ENCODE measurements at regions not wholly inside any gene's neighbourhood (a gene's known extent, or its start where the extent isn't known, plus 50 kb on each side); places are given as distances from the start of the nearest gene placed in this dataset.
"Not testable (repeated sequence)": the region's sequence is repeated elsewhere in the genome, so short reads cannot be mapped to it uniquely, and the experiment has no call there.

DNA sequence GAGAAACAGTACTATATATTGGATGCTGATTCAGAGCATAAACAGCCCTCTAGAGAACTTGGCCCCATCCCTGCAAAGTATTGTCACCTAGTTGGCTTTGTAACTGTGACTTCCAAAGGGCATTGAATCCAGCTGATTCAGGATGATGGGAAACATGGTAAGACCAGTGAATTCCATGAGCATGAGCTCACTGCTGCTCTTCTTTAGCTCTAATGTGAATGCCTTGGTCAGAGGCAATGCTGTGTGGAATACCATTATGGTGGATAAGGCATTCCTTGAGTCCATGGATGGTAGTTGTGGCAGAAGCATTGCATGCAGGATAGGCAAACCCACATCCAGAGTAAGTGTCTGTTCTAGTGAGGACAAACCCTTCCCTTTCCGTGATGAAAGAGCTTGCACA is 365.6 kb upstream of the EDA2R start:
- H3K4me1 ChIP-seq (ENCODE audit: control insufficient read depth, insufficient read depth, low read length), result no peaks in the 10 kb centered on the region
- DNase-seq (ENCODE audit: low read depth), result no peak
- no peak overlapping the region for H3K4me3 ChIP-seq (ENCODE audit: low read length)
- H3K9ac ChIP-seq (ENCODE audit: low read length), result no peak overlapping the region
- H3K9me3 ChIP-seq (ENCODE audit: control insufficient read depth, low read length), result peaks cover 20% of the 10 kb centered on the region
- H3K27me3 ChIP-seq (replicated peaks; ENCODE audit: control insufficient read depth, insufficient read depth, low read length), result no peaks in the 10 kb centered on the region
- no peaks in the 10 kb centered on the region for H3K36me3 ChIP-seq (ENCODE audit: control insufficient read depth, insufficient read depth, low read length, severe bottlenecking)

GRCh38 chrX:66994729-66995128 is 355.9 kb upstream of the EDA2R start:
- Histone ChIP-seq H3K27me3 (replicated peaks; ENCODE audit: control insufficient read depth, insufficient read depth, low read length) (no peaks in the 10 kb centered on the region), H3K4me3 (ENCODE audit: low read length) (no peak overlapping the region), H3K9me3 (ENCODE audit: control insufficient read depth, low read length) (peaks cover 6% of the 10 kb centered on the region), H3K9ac (ENCODE audit: low read length) (no peak overlapping the region), H3K36me3 (ENCODE audit: control insufficient read depth, insufficient read depth, low read length, severe bottlenecking) (no peaks in the 10 kb centered on the region), H3K4me1 (ENCODE audit: control insufficient read depth, insufficient read depth, low read length) (no peaks in the 10 kb centered on the region)
- DNase-seq (ENCODE audit: low read depth), result no peak

DNA sequence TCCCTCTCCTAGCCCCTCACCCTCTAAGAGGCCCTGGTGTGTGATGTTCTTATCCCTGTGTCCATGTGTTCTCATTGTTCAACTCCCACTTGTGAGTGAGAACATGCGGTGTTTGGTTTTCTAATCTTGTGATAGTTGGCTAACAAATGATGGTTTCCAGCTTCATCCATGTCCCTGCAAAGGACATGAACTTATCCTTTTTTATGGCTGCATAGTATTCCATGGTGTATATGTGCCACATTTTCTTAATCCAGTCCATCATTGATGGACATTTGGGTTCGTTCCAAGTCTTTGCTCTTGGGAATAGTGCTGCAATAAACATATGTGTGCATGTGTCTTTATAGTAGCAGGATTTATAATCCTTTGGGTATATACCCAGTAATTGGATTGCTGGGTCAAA is 353.2 kb upstream of the EDA2R start:
- H3K36me3 ChIP-seq (ENCODE audit: control insufficient read depth, insufficient read depth, low read length, severe bottlenecking); H3K9ac ChIP-seq (ENCODE audit: low read length); H3K27me3 ChIP-seq (replicated peaks; ENCODE audit: control insufficient read depth, insufficient read depth, low read length); H3K4me1 ChIP-seq (ENCODE audit: control insufficient read depth, insufficient read depth, low read length); H3K4me3 ChIP-seq (ENCODE audit: low read length); DNase-seq (ENCODE audit: low read depth): not testable (repeated sequence)
- peaks cover 15% of the 10 kb centered on the region for H3K9me3 ChIP-seq (ENCODE audit: control insufficient read depth, low read length)

- Histone ChIP-seq H3K4me3 (ENCODE audit: low read length) (no peak overlapping the region), H3K9ac (ENCODE audit: low read length) (no peak overlapping the region), H3K27me3 (replicated peaks; ENCODE audit: control insufficient read depth, insufficient read depth, low read length) (no peaks in the 10 kb centered on the region), H3K9me3 (ENCODE audit: control insufficient read depth, low read length) (peaks cover 15% of the 10 kb centered on the region), H3K4me1 (ENCODE audit: control insufficient read depth, insufficient read depth, low read length) (no peaks in the 10 kb centered on the region), H3K36me3 (ENCODE audit: control insufficient read depth, insufficient read depth, low read length, severe bottlenecking) (no peaks in the 10 kb centered on the region)
- DNase-seq (ENCODE audit: low read depth), result no peak
These were observed 349.5 kb upstream of the EDA2R start for GRCh38 chrX:66988331-66988730.

DNA sequence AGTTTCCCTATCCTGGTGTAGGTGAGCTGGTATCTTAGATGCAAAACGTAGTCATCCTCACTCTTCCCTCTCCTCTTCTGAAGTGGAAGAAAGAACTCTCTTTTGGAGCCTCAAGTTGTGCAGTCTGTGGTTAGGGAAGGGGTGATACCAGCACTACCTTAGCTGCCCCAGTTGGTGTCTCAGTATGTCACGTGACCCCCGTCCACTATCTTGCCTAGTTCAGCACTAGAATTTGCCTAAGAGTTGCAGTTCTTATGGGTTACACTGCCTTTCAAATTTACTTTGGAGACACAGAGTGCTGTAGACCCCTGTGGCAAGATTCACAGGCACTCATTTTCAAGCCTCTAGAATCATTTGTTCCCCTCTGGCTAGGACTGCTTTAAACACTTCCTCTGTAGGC is 322.8 kb upstream of the EDA2R start:
- no peak overlapping the region for H3K4me3 ChIP-seq (ENCODE audit: low read length)
- no peak overlapping the region for H3K9ac ChIP-seq (ENCODE audit: low read length)
- H3K27me3 ChIP-seq (replicated peaks; ENCODE audit: control insufficient read depth, insufficient read depth, low read length), result no peaks in the 10 kb centered on the region
- peaks cover 35% of the 10 kb centered on the region for H3K9me3 ChIP-seq (ENCODE audit: control insufficient read depth, low read length)
- no peaks in the 10 kb centered on the region for H3K4me1 ChIP-seq (ENCODE audit: control insufficient read depth, insufficient read depth, low read length)
- DNase-seq (ENCODE audit: low read depth), result no peak
- H3K36me3 ChIP-seq (ENCODE audit: control insufficient read depth, insufficient read depth, low read length, severe bottlenecking), result no peaks in the 10 kb centered on the region

DNA sequence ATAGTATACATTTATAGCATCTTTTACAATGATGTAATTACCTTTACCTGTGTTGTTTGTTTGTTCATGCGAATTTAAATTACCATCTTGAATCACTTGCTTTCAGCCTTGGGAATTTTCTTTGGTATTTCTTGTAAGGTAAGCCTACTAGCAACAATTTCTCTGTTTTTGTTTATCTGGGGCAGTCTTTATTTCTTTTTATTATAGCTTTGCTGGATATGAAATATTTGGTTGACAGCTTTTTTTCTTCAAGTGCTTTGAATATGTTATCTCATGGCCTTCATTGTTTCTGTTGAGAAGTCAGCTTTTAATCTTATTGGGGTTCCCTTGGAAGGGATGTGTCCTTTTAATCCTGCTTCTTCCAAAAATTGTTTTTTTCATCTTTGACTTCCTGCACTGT is 292.8 kb upstream of the EDA2R start:
- no peaks in the 10 kb centered on the region for H3K36me3 ChIP-seq (ENCODE audit: control insufficient read depth, insufficient read depth, low read length, severe bottlenecking)
- no peak for DNase-seq (ENCODE audit: low read depth)

GRCh38 chrX:66930516-66930915 is 291.6 kb upstream of the EDA2R start:
- H3K4me1 ChIP-seq (ENCODE audit: control insufficient read depth, insufficient read depth, low read length); H3K36me3 ChIP-seq (ENCODE audit: control insufficient read depth, insufficient read depth, low read length, severe bottlenecking); H3K4me3 ChIP-seq (ENCODE audit: low read length); DNase-seq (ENCODE audit: low read depth); H3K9ac ChIP-seq (ENCODE audit: low read length); H3K27me3 ChIP-seq (replicated peaks; ENCODE audit: control insufficient read depth, insufficient read depth, low read length); H3K9me3 ChIP-seq (ENCODE audit: control insufficient read depth, low read length): not testable (repeated sequence)

More for the DNA sequence above, 292.8 kb upstream of the EDA2R start:
- peaks cover 7% of the 10 kb centered on the region for H3K9me3 ChIP-seq (ENCODE audit: control insufficient read depth, low read length)
- no peak overlapping the region for H3K4me3 ChIP-seq (ENCODE audit: low read length)
- H3K4me1 ChIP-seq (ENCODE audit: control insufficient read depth, insufficient read depth, low read length), result no peaks in the 10 kb centered on the region
- no peak overlapping the region for H3K9ac ChIP-seq (ENCODE audit: low read length)
- no peaks in the 10 kb centered on the region for H3K27me3 ChIP-seq (replicated peaks; ENCODE audit: control insufficient read depth, insufficient read depth, low read length)

DNA sequence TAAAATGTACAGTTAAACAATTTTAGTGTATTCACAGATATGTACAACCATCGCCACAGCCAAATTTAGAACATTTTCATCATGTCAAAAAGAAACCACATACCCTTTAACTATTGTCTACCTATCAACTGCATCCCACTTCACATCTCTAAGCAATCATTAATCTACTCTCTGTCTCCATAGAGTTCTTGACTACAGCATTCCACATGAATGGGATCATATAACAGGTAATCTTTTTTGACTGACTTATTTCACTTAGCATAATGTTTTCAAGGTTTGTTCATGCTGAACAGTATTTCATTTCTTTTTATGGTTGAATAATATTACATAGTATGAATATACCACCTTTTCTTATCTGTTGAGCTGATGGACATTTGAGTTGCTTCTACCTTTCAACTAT is 281.4 kb upstream of the EDA2R start:
- peaks cover 3% of the 10 kb centered on the region for H3K27me3 ChIP-seq (replicated peaks; ENCODE audit: control insufficient read depth, insufficient read depth, low read length)
- H3K36me3 ChIP-seq (ENCODE audit: control insufficient read depth, insufficient read depth, low read length, severe bottlenecking), result no peaks in the 10 kb centered on the region
- no peaks in the 10 kb centered on the region for H3K4me1 ChIP-seq (ENCODE audit: control insufficient read depth, insufficient read depth, low read length)
- H3K9ac ChIP-seq (ENCODE audit: low read length), result no peak overlapping the region
- H3K9me3 ChIP-seq (ENCODE audit: control insufficient read depth, low read length), result peaks cover 8% of the 10 kb centered on the region
- DNase-seq (ENCODE audit: low read depth), result no peak
- H3K4me3 ChIP-seq (ENCODE audit: low read length), result no peak overlapping the region

DNA sequence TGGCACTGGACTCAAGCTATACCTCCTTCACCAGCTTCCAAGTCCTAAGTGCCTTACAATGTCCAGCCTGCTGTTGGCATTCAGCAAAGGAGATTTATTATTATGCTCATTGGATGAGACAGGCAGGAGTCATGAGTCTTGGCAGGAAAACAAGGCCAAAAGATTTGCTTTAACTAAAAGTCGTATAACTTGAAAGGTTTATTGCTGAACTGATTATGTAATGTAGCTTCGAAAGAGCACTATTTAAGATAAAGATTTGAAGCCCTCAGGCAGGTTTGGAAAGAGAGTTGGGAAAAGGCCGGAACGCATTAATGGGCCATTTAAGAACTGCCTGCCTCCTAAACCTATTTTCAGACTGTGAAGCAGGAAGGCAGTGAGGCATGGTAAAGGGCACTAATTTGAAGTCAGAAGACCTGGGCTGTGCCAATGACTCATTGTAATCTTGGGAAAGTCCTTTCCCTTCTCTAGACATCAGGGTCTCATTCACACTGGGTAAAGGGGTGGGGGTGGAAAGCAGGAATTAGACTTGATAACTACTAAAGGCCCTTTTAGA is 280.5 kb upstream of the EDA2R start:
- Histone ChIP-seq H3K27me3 (replicated peaks; ENCODE audit: control insufficient read depth, insufficient read depth, low read length) (peaks cover 6% of the 10 kb centered on the region), H3K4me3 (ENCODE audit: low read length) (no peak overlapping the region), H3K36me3 (ENCODE audit: control insufficient read depth, insufficient read depth, low read length, severe bottlenecking) (no peaks in the 10 kb centered on the region), H3K4me1 (ENCODE audit: control insufficient read depth, insufficient read depth, low read length) (no peaks in the 10 kb centered on the region), H3K9ac (ENCODE audit: low read length) (no peak overlapping the region), H3K9me3 (ENCODE audit: control insufficient read depth, low read length) (peaks cover 7% of the 10 kb centered on the region)
- no peak for DNase-seq (ENCODE audit: low read depth)

GRCh38 chrX:66918511-66918910 is 279.6 kb upstream of the EDA2R start:
- H3K9me3 ChIP-seq (ENCODE audit: control insufficient read depth, low read length), result peaks cover 4% of the 10 kb centered on the region
- no peak overlapping the region for H3K9ac ChIP-seq (ENCODE audit: low read length)
- H3K4me3 ChIP-seq (ENCODE audit: low read length), result no peak overlapping the region
- peaks cover 6% of the 10 kb centered on the region for H3K27me3 ChIP-seq (replicated peaks; ENCODE audit: control insufficient read depth, insufficient read depth, low read length)
- no peaks in the 10 kb centered on the region for H3K36me3 ChIP-seq (ENCODE audit: control insufficient read depth, insufficient read depth, low read length, severe bottlenecking)
- H3K4me1 ChIP-seq (ENCODE audit: control insufficient read depth, insufficient read depth, low read length), result no peaks in the 10 kb centered on the region
- no peak for DNase-seq (ENCODE audit: low read depth)

DNA sequence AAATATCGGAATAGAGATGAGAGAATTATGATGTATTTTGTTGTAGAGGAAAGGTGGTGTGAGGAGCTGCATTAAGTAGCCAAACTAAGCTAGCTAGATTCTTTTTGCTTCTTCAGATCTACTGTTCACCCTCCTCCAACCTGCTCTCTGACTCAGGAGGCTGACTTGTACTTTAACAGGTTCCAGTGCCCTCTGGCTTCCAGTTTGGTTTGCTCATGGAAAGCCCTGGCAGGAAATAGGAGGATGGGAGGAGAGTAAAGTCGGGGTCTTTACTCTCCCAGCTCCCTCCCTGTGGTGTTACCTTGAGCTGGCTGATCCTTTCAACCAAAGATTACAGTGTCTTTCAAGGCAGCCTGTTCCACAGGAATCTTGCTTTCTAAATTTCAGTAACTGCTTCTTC is 277.0 kb upstream of the EDA2R start:
- H3K9ac ChIP-seq (ENCODE audit: low read length), result no peak overlapping the region
- peaks cover 11% of the 10 kb centered on the region for H3K27me3 ChIP-seq (replicated peaks; ENCODE audit: control insufficient read depth, insufficient read depth, low read length)
- no peak overlapping the region for H3K4me3 ChIP-seq (ENCODE audit: low read length)
- DNase-seq (ENCODE audit: low read depth), result no peak
- H3K9me3 ChIP-seq (ENCODE audit: control insufficient read depth, low read length), result peaks cover 3% of the 10 kb centered on the region
- no peaks in the 10 kb centered on the region for H3K36me3 ChIP-seq (ENCODE audit: control insufficient read depth, insufficient read depth, low read length, severe bottlenecking)
- no peaks in the 10 kb centered on the region for H3K4me1 ChIP-seq (ENCODE audit: control insufficient read depth, insufficient read depth, low read length)

DNA sequence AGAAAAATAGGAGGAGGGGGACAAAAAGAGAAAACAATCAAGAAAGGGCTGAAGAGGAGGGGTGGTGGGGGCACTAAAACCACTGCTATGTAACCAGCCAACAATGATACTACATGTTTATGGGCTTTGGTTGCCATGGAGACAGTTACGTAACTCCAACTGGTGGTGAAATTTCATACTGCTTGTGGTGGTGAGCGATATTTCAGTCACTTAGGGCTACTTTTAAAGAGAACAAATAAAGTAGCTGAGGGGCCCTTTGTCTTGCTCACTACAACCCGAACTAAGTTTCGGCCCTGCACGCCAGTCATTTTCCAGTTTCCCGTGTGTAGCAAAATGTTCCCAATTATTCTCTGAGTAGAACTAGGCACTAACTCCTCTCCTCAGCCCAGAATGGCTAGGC is 275.2 kb upstream of the EDA2R start:
- no peak for DNase-seq (ENCODE audit: low read depth)
- Histone ChIP-seq H3K9me3 (ENCODE audit: control insufficient read depth, low read length) (peaks cover 3% of the 10 kb centered on the region), H3K27me3 (replicated peaks; ENCODE audit: control insufficient read depth, insufficient read depth, low read length) (peaks cover 11% of the 10 kb centered on the region), H3K36me3 (ENCODE audit: control insufficient read depth, insufficient read depth, low read length, severe bottlenecking) (no peaks in the 10 kb centered on the region), H3K4me1 (ENCODE audit: control insufficient read depth, insufficient read depth, low read length) (no peaks in the 10 kb centered on the region), H3K4me3 (ENCODE audit: low read length) (no peak overlapping the region), H3K9ac (ENCODE audit: low read length) (no peak overlapping the region)
